Keratinocyte (primary cell): ENCODE measurements at regions not wholly inside any gene's neighbourhood (a gene's known extent, or its start where the extent isn't known, plus 50 kb on each side); places are given as distances from the start of the nearest gene placed in this dataset.

Experiments
- DNase-seq: peaks from one replicate; pipeline ENCODE4 v3.0.0-alpha.2; 2011; ENCODE audit warnings: low read depth, missing footprints, low spot score
- FAIRE-seq: peaks from 2 replicates; lab custom pipeline; 2011; peaks lifted over from hg19 to GRCh38; lab: Jason Lieb, UNC
- H2AFZ ChIP-seq: 2 replicates; pipeline ENCODE4 v1.6.0; 2012; ENCODE audit warnings: low read length, control low read depth, inconsistent platforms; ENCODE audit not compliant: control insufficient read depth
- H3K27ac ChIP-seq: 2 replicates; pipeline ENCODE4 v1.5.1; 2011; ENCODE audit warnings: low read length; ENCODE audit not compliant: control insufficient read depth, insufficient read depth
- H3K27me3 ChIP-seq: 3 replicates; pipeline ENCODE4 v1.6.0; 2011; ENCODE audit warnings: low read length; ENCODE audit not compliant: control insufficient read depth, insufficient read depth; ENCODE audit errors: extremely low read depth
- H3K36me3 ChIP-seq, 2 experiments: 2 replicates in 1 of 2; 3 replicates in 1 of 2; pipeline ENCODE4 v1.5.1; 2011; ENCODE audit warnings: low read length in 2 of 2, mild to moderate bottlenecking in 1 of 2; ENCODE audit not compliant: control insufficient read depth in 2 of 2, insufficient read depth in 2 of 2; ENCODE audit errors: extremely low read depth in 1 of 2
- H3K4me1 ChIP-seq: 3 replicates; pipeline ENCODE4 v1.5.1; 2011; ENCODE audit warnings: low read length; ENCODE audit not compliant: control insufficient read depth, insufficient read depth; ENCODE audit errors: extremely low read depth
- H3K4me2 ChIP-seq: 3 replicates; pipeline ENCODE4 v1.6.0; 2011; ENCODE audit warnings: low read depth, low read length; ENCODE audit not compliant: control insufficient read depth, insufficient read depth; ENCODE audit errors: extremely low read depth
- H3K4me3 ChIP-seq, 3 experiments: fragments of 200-600 bp in 1 of 3; sonication (generic) in 1 of 3; 2 replicates in 2 of 3; 3 replicates in 1 of 3; pipeline ENCODE4 v1.5.1; 2011 to 2016; ENCODE audit warnings: low read length in 3 of 3, mild to moderate bottlenecking in 3 of 3, control low read depth in 2 of 3, inconsistent platforms in 1 of 3, low read depth in 1 of 3, mixed read lengths in 1 of 3, mixed run types in 1 of 3, moderate library complexity in 1 of 3; ENCODE audit not compliant: control insufficient read depth in 2 of 3, insufficient read depth in 2 of 3; ENCODE audit errors: extremely low read depth in 1 of 3
- H3K79me2 ChIP-seq: 2 replicates; pipeline ENCODE4 v1.6.0; 2012; ENCODE audit warnings: low read length; ENCODE audit not compliant: control insufficient read depth, insufficient read depth
- H3K9ac ChIP-seq: 3 replicates; pipeline ENCODE4 v1.6.0; 2011; ENCODE audit warnings: low read length; ENCODE audit not compliant: control insufficient read depth, insufficient read depth; ENCODE audit errors: extremely low read depth
- H3K9me1 ChIP-seq: 3 replicates; pipeline ENCODE4 v1.6.0; 2011; ENCODE audit warnings: low read length; ENCODE audit not compliant: control insufficient read depth, insufficient read depth; ENCODE audit errors: extremely low read depth
- H3K9me3 ChIP-seq: 2 replicates; pipeline ENCODE4 v1.5.1; 2012; ENCODE audit warnings: low read depth, low read length; ENCODE audit not compliant: control insufficient read depth
- H4K20me1 ChIP-seq: 3 replicates; pipeline ENCODE4 v1.6.0; 2011; ENCODE audit warnings: low read length; ENCODE audit not compliant: control insufficient read depth, insufficient read depth; ENCODE audit errors: extremely low read depth
- EZH2 ChIP-seq: IDR thresholded peaks from one replicate; pipeline ENCODE4 v1.6.1; 2012; ENCODE audit warnings: inconsistent platforms, mild to moderate bottlenecking, low read length, moderate library complexity
- dilution Hi-C: fragments of 300-500 bp; cut with MboI; formaldehyde crosslinking; loops from one replicate; pipeline ENCODE4 v1.7.0; 2020; ENCODE audit warnings: low sequenced_read_pairs; ENCODE audit not compliant: extremely low pct_ligation_motif_present
- TF ChIP-seq, protein P1 (sequence below), 3 experiments: IDR thresholded peaks in 1 of 3; conservative IDR thresholded peaks in 1 of 3; optimal IDR thresholded peaks in 1 of 3; 2 replicates in 2 of 3; 3 replicates in 1 of 3; pipeline versions ENCODE3 to v1.5.1; 2011; ENCODE audit warnings: low read length in 3 of 3, mild to moderate bottlenecking in 3 of 3, moderate library complexity in 2 of 3, control low read depth in 1 of 3, inconsistent platforms in 1 of 3; ENCODE audit not compliant: insufficient read depth in 2 of 3; ENCODE audit errors: extremely low read depth in 1 of 3

- H3K9me3 ChIP-seq, result no peaks in the 10 kb centered on the region
- FAIRE-seq (no peak), DNase-seq (no peak)
- no peaks in the 10 kb centered on the region for H4K20me1 ChIP-seq
- H3K27ac ChIP-seq, result no peak overlapping the region
- dilution Hi-C loops, result no loop called here
- no peaks in the 10 kb centered on the region for H3K79me2 ChIP-seq
- H3K4me2 ChIP-seq, result no peak overlapping the region
- TF ChIP-seq EZH2, result no peak
- TF ChIP-seq, protein P1, sequence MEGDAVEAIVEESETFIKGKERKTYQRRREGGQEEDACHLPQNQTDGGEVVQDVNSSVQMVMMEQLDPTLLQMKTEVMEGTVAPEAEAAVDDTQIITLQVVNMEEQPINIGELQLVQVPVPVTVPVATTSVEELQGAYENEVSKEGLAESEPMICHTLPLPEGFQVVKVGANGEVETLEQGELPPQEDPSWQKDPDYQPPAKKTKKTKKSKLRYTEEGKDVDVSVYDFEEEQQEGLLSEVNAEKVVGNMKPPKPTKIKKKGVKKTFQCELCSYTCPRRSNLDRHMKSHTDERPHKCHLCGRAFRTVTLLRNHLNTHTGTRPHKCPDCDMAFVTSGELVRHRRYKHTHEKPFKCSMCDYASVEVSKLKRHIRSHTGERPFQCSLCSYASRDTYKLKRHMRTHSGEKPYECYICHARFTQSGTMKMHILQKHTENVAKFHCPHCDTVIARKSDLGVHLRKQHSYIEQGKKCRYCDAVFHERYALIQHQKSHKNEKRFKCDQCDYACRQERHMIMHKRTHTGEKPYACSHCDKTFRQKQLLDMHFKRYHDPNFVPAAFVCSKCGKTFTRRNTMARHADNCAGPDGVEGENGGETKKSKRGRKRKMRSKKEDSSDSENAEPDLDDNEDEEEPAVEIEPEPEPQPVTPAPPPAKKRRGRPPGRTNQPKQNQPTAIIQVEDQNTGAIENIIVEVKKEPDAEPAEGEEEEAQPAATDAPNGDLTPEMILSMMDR (optimal IDR thresholded peaks at IDR 0.05 in 1 of 3, IDR thresholded peaks at IDR 0.05 in 1 of 3, conservative IDR thresholded peaks at IDR 0.05 in 1 of 3; ENCODE audit: extremely low read depth in 1 of 3, insufficient read depth in 2 of 3, low read length in 3 of 3), result no peak
- no peak overlapping the region for H2AFZ ChIP-seq
- no peaks in the 10 kb centered on the region for H3K9me1 ChIP-seq
- H3K9ac ChIP-seq, result no peak overlapping the region
- H3K36me3 ChIP-seq, result no peaks in the 10 kb centered on the region
- H3K4me1 ChIP-seq, result peaks cover 11% of the 10 kb centered on the region
- H3K4me3 ChIP-seq, result no peak overlapping the region
- H3K27me3 ChIP-seq, result no peaks in the 10 kb centered on the region
Observed at GRCh38 chr11:27926486-27926885, 181.5 kb downstream of the KIF18A start.

GRCh38 chr11:27921472-27921871 is 186.5 kb downstream of the KIF18A start:
- Histone ChIP-seq H4K20me1 (no peaks in the 10 kb centered on the region), H3K27me3 (no peaks in the 10 kb centered on the region), H3K27ac (no peak overlapping the region), H3K9me1 (no peaks in the 10 kb centered on the region), H3K9ac (no peak overlapping the region), H3K9me3 (no peaks in the 10 kb centered on the region), H3K36me3 (no peaks in the 10 kb centered on the region), H3K4me1 (peaks cover 2% of the 10 kb centered on the region), H2AFZ (no peak overlapping the region), H3K4me2 (no peak overlapping the region), H3K79me2 (no peaks in the 10 kb centered on the region), H3K4me3 (no peak overlapping the region)
- dilution Hi-C loops, result no loop called here
- FAIRE-seq (no peak), DNase-seq (no peak)
- no peak for TF ChIP-seq EZH2
- TF ChIP-seq, protein P1 (optimal IDR thresholded peaks at IDR 0.05 in 1 of 3, IDR thresholded peaks at IDR 0.05 in 1 of 3, conservative IDR thresholded peaks at IDR 0.05 in 1 of 3; ENCODE audit: extremely low read depth in 1 of 3, insufficient read depth in 2 of 3, low read length in 3 of 3), result no peak
